KMS-11 (cell line): ENCODE measurements at regions not wholly inside any gene's neighbourhood (a gene's known extent, or its start where the extent isn't known, plus 50 kb on each side); places are given as distances from the start of the nearest gene placed in this dataset.

Experiments used
- H2AFZ ChIP-seq: fragments of 200-600 bp; sonication (generic); 2 replicates; pipeline ENCODE4 v1.6.1; 2016; ENCODE audit warnings: antibody characterized with exemption, mixed run types, low read depth
- H3K27ac ChIP-seq: fragments of 200-600 bp; sonication (generic); 2 replicates; pipeline ENCODE4 v1.6.1; 2016; ENCODE audit warnings: mild to moderate bottlenecking, mixed run types
- H3K27me3 ChIP-seq: fragments of 200-600 bp; sonication (generic); 2 replicates; pipeline ENCODE4 v1.6.1; 2017; ENCODE audit warnings: mild to moderate bottlenecking, low read depth, mixed run types, moderate library complexity; ENCODE audit not compliant: insufficient read depth
- H3K36me3 ChIP-seq: fragments of 200-600 bp; sonication (generic); 2 replicates; pipeline ENCODE4 v1.6.1; 2017; ENCODE audit warnings: mild to moderate bottlenecking, mixed run types; ENCODE audit not compliant: insufficient read depth
- H3K4me1 ChIP-seq: fragments of 200-600 bp; sonication (generic); 2 replicates; pipeline ENCODE4 v1.6.1; 2016; ENCODE audit warnings: mild to moderate bottlenecking, low read depth, mixed run types; ENCODE audit not compliant: poor library complexity, severe bottlenecking
- H3K4me2 ChIP-seq: fragments of 200-600 bp; sonication (generic); 2 replicates; pipeline ENCODE4 v1.7.0; 2016; ENCODE audit warnings: mild to moderate bottlenecking, mixed run types
- H3K4me3 ChIP-seq: fragments of 200-600 bp; sonication (generic); IDR thresholded peaks from 2 replicates; pipeline ENCODE4 v1.6.1; 2017; ENCODE audit warnings: low read depth, low read length, mixed read lengths; ENCODE audit not compliant: insufficient read depth
- H3K79me2 ChIP-seq: fragments of 200-600 bp; sonication (generic); 2 replicates; pipeline ENCODE4 v1.6.1; 2016; ENCODE audit warnings: low read depth, mixed run types; ENCODE audit not compliant: insufficient read depth
- H3K9ac ChIP-seq: fragments of 200-600 bp; sonication (generic); 2 replicates; pipeline ENCODE4 v1.6.1; 2016; ENCODE audit warnings: mild to moderate bottlenecking, mixed run types
- H4K20me1 ChIP-seq: fragments of 200-600 bp; sonication (generic); 2 replicates; pipeline ENCODE4 v1.6.1; 2016; ENCODE audit warnings: mild to moderate bottlenecking, mixed run types; ENCODE audit not compliant: insufficient read depth
- TF ChIP-seq, protein P1 (sequence below): fragments of 200-600 bp; sonication (generic); conservative IDR thresholded peaks from 2 replicates; pipeline ENCODE4 v1.6.1; 2017; ENCODE audit warnings: low read depth, mild to moderate bottlenecking, antibody characterized with exemption, low read length, moderate library complexity, mixed read lengths

DNA sequence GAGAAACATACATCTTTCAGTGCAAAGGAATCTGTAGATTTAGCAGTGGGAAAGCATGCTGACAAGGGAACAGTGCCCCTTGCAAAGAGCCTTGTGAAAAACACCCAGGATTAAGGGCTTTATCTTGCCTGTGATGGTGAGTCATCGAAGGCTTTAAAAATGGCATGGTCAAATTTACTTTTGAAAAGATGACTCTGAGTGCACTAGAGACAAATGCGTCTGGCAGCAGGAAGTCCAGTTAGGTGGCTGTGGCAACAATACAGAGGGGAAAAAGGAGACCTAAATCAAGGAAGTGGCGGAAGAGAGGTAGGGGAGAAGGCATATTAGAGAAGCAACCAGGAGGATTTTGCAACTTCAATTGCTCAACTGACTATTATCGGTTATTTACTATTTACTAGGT, 472.6 kb upstream of the CPEB2 start:
- Histone ChIP-seq H3K36me3 (no peaks in the 10 kb centered on the region), H3K9ac (no peak overlapping the region), H3K79me2 (no peaks in the 10 kb centered on the region), H3K27me3 (no peaks in the 10 kb centered on the region), H2AFZ (no peak overlapping the region), H3K4me2 (no peak overlapping the region), H3K4me1 (peaks cover 6% of the 10 kb centered on the region), H3K27ac (no peak overlapping the region), H4K20me1 (no peaks in the 10 kb centered on the region), H3K4me3 (no peak overlapping the region)
- TF ChIP-seq, protein P1, sequence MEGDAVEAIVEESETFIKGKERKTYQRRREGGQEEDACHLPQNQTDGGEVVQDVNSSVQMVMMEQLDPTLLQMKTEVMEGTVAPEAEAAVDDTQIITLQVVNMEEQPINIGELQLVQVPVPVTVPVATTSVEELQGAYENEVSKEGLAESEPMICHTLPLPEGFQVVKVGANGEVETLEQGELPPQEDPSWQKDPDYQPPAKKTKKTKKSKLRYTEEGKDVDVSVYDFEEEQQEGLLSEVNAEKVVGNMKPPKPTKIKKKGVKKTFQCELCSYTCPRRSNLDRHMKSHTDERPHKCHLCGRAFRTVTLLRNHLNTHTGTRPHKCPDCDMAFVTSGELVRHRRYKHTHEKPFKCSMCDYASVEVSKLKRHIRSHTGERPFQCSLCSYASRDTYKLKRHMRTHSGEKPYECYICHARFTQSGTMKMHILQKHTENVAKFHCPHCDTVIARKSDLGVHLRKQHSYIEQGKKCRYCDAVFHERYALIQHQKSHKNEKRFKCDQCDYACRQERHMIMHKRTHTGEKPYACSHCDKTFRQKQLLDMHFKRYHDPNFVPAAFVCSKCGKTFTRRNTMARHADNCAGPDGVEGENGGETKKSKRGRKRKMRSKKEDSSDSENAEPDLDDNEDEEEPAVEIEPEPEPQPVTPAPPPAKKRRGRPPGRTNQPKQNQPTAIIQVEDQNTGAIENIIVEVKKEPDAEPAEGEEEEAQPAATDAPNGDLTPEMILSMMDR, result no peak

DNA sequence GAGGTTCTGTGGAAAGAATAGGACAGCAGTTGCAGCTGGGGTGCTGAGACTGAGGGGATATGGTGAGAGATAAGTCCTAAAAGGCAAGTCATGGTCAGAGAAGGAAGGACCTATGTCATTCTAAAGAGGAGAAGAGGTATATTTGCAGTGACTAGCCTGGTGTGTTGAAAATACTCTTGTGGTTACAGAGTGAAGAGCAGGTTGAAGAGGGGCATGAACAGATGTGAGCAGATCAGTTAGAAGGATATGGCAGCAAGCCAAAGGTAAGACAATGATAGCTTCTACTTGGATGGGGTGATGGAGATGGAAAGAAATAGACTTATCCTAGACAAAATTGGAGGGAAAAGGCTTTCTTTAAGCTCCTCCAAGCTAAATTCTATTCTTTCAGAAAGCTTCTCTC, 469.8 kb upstream of the CPEB2 start:
- no peak overlapping the region for H2AFZ ChIP-seq
- H3K9ac ChIP-seq, result no peak overlapping the region
- no peaks in the 10 kb centered on the region for H3K79me2 ChIP-seq
- no peak overlapping the region for H3K27ac ChIP-seq
- H3K4me2 ChIP-seq, result no peak overlapping the region
- peaks cover 6% of the 10 kb centered on the region for H3K4me1 ChIP-seq
- no peak overlapping the region for H3K4me3 ChIP-seq
- no peaks in the 10 kb centered on the region for H4K20me1 ChIP-seq
- H3K36me3 ChIP-seq, result no peaks in the 10 kb centered on the region
- H3K27me3 ChIP-seq, result no peaks in the 10 kb centered on the region
- TF ChIP-seq, protein P1, result no peak

DNA sequence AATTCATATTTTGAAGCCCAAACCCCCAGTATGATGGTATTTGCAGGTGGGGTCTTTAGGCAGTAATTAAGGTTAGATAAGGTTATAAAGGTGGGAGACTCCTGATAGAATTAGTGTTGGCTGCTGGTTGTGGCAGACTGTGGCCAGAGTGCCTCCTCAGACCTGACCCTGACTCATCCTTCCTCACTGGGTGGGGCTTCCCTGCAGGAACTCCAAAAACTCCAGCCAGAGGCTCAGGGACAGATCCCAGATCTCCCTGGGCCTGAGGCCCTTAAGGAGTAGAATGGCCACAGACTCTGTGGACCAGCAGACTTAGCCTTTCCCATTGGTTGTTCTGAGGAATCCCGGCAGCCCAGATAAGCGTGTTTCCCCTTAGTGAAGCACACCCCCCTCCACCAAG, 463.0 kb upstream of the CPEB2 start:
- H3K4me3 ChIP-seq, result no peak overlapping the region
- no peak overlapping the region for H3K4me2 ChIP-seq
- TF ChIP-seq, protein P1, result no peak
- H3K4me1 ChIP-seq, result no peaks in the 10 kb centered on the region
- no peaks in the 10 kb centered on the region for H3K27me3 ChIP-seq
- no peaks in the 10 kb centered on the region for H3K79me2 ChIP-seq
- no peaks in the 10 kb centered on the region for H4K20me1 ChIP-seq
- H3K36me3 ChIP-seq, result no peaks in the 10 kb centered on the region
- H3K27ac ChIP-seq, result no peak overlapping the region
- H3K9ac ChIP-seq, result no peak overlapping the region
- no peak overlapping the region for H2AFZ ChIP-seq

DNA sequence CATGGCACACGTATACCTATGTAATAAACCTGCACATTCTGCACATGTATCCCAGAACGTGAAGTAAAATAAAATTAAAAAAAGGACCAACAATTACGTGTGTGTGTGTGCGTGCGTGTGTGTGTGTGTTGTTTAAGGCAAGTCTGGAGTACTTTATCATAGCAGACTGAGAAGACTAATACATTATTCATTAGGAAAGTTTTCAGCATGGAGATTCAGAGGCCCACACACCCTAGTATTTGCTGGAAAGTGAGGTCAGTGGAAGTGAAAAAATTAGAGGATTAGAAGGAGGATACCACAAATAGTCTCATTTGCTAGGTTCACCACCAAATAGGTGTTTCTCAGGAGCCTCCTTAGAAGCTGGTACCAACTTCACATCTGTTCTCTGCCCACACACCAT, 457.1 kb upstream of the CPEB2 start:
- H3K4me3 ChIP-seq, result no peak overlapping the region
- no peaks in the 10 kb centered on the region for H3K79me2 ChIP-seq
- TF ChIP-seq, protein P1, result no peak
- no peaks in the 10 kb centered on the region for H3K4me1 ChIP-seq
- no peak overlapping the region for H3K4me2 ChIP-seq
- no peak overlapping the region for H3K9ac ChIP-seq
- H3K27ac ChIP-seq, result no peak overlapping the region
- H3K27me3 ChIP-seq, result no peaks in the 10 kb centered on the region
- no peak overlapping the region for H2AFZ ChIP-seq
- H3K36me3 ChIP-seq, result no peaks in the 10 kb centered on the region
- H4K20me1 ChIP-seq, result no peaks in the 10 kb centered on the region

DNA sequence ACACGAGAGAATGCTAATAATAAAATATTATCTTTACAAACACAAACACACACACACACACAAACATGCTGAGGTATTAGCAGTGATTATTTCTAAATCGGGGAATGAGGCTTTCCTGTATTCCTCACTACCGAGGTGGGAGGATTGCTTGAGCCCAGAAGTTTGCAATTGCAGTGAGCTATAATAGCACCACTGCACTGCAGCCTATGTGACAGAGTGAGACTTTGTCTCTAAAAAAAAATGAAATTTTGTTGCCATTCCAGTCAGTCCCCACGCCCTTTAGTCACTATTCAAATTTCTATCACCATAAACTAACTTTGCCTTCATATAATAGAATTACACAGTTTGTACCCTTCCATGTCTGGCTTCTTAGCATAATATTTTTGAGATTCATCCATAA, 456.5 kb upstream of the CPEB2 start:
- Histone ChIP-seq H3K4me3 (no peak overlapping the region), H3K4me1 (no peaks in the 10 kb centered on the region), H3K4me2 (no peak overlapping the region), H3K36me3 (no peaks in the 10 kb centered on the region), H2AFZ (no peak overlapping the region), H3K27me3 (no peaks in the 10 kb centered on the region), H4K20me1 (no peaks in the 10 kb centered on the region), H3K9ac (no peak overlapping the region), H3K79me2 (no peaks in the 10 kb centered on the region), H3K27ac (no peak overlapping the region)
- TF ChIP-seq, protein P1, result no peak
